HEK293 (cell line): ENCODE measurements at regions not wholly inside any gene's neighbourhood (a gene's known extent, or its start where the extent isn't known, plus 50 kb on each side); places are given as distances from the start of the nearest gene placed in this dataset.

Experiments used
- ZBTB49 ChIP-seq: fragments of 450-650 bp; formaldehyde crosslinking; IDR thresholded peaks from 2 replicates; pipeline ENCODE4 v1.5.1; 2016; ENCODE audit warnings: missing biosample characterization, missing genetic modification characterization, low read depth
- ZBTB7A ChIP-seq: fragments of 450-650 bp; formaldehyde crosslinking; IDR thresholded peaks from 2 replicates; pipeline ENCODE4 v1.5.1; 2016; ENCODE audit warnings: low read depth, missing biosample characterization, missing genetic modification characterization
- ZFP37 ChIP-seq: fragments of 450-650 bp; formaldehyde crosslinking; IDR thresholded peaks from 2 replicates; pipeline ENCODE4 v1.5.1; 2016; ENCODE audit warnings: missing biosample characterization, missing genetic modification characterization
- ZNF114 ChIP-seq: fragments of 450-650 bp; formaldehyde crosslinking; IDR thresholded peaks from 2 replicates; pipeline ENCODE4 v1.5.0; 2017; ENCODE audit warnings: missing biosample characterization, missing genetic modification characterization
- ZNF544 ChIP-seq: fragments of 450-650 bp; formaldehyde crosslinking; IDR thresholded peaks from 2 replicates; pipeline ENCODE4 v1.5.0; 2017; ENCODE audit warnings: missing biosample characterization, missing genetic modification characterization

GRCh38 chr1:5780324-5780716 lies 211.9 kb downstream of the NPHP4 start:
- TF ChIP-seq ZNF544 (tag by site-specific recombination) (no peak), ZFP37 (tag by site-specific recombination) (no peak), ZBTB7A (no peak), ZBTB49 (tag by site-specific recombination) (no peak), ZNF114 (tag by site-specific recombination) (no peak)
